Right atrium auricular region (tissue), 2 donors: ENCODE measurements at regions not wholly inside any gene's neighbourhood (a gene's known extent, or its start where the extent isn't known, plus 50 kb on each side); places are given as distances from the start of the nearest gene placed in this dataset.

Experiments used
- DNase-seq: peaks from one replicate; pipeline ENCODE4 v3.0.0-alpha.2; 2019; ENCODE audit warnings: low spot score
- H3K27ac ChIP-seq, 2 donors: fragments of 200-600 bp; sonication (generic); 1 replicate in 1 of 2; 2 replicates in 1 of 2; pipeline ENCODE4 v1.5.1; 2016 to 2019
- H3K27me3 ChIP-seq, 2 donors: fragments of 200-600 bp; sonication (generic); one replicate each; pipeline versions ENCODE4 v1.5.1 to v1.6.0; 2017 to 2019
- H3K36me3 ChIP-seq: fragments of 200-600 bp; sonication (generic); one replicate; pipeline ENCODE4 v1.5.1; 2016
- H3K4me1 ChIP-seq, 2 donors: fragments of 200-600 bp; sonication (generic); one replicate each; pipeline versions ENCODE4 v1.5.1 to v1.6.0; 2017 to 2019
- H3K4me3 ChIP-seq, 2 donors: fragments of 200-600 bp; sonication (generic); 1 replicate in 1 of 2; 2 replicates in 1 of 2; pipeline ENCODE4 v1.5.1; 2017 to 2019; ENCODE audit warnings: mild to moderate bottlenecking in 1 of 2, moderate library complexity in 1 of 2
- H3K9me3 ChIP-seq, 2 donors: fragments of 200-600 bp; sonication (generic); one replicate each; pipeline ENCODE4 v1.5.1; 2019
- TF ChIP-seq, protein P1 (sequence below), 2 donors: fragments of 200-600 bp; sonication (generic); IDR thresholded peaks; one replicate each; pipeline ENCODE4 v1.5.1; 2019; ENCODE audit warnings: antibody characterized with exemption in 2 of 2

DNA sequence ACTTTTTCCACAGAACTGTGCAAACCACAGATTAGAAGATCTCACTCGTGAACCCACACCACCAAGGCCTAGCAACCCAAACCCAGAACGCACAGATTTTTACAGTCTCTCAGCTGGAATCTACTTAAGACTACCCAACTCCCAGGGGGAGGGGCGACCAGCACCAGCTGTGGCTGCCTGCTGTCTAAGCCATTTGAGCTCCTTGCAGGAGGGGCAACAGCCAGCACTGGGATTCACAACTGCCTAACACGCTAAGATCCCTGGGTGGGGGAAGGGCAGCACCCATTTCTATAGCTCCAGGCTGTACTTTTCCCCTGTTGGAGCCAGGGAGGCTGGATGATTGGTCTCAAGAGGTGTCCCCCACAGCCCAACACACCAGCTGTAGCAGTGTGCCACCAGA lies 368.8 kb downstream of the SUCLA2 start:
- Histone ChIP-seq H3K9me3 (peaks cover 0 to 8% of the 10 kb centered on the region in 2 donors), H3K36me3 (no peaks in the 10 kb centered on the region), H3K27ac (no peak overlapping the region), H3K4me1 (no peaks in the 10 kb centered on the region), H3K4me3 (no peak overlapping the region), H3K27me3 (no peaks in the 10 kb centered on the region)
- TF ChIP-seq, protein P1, sequence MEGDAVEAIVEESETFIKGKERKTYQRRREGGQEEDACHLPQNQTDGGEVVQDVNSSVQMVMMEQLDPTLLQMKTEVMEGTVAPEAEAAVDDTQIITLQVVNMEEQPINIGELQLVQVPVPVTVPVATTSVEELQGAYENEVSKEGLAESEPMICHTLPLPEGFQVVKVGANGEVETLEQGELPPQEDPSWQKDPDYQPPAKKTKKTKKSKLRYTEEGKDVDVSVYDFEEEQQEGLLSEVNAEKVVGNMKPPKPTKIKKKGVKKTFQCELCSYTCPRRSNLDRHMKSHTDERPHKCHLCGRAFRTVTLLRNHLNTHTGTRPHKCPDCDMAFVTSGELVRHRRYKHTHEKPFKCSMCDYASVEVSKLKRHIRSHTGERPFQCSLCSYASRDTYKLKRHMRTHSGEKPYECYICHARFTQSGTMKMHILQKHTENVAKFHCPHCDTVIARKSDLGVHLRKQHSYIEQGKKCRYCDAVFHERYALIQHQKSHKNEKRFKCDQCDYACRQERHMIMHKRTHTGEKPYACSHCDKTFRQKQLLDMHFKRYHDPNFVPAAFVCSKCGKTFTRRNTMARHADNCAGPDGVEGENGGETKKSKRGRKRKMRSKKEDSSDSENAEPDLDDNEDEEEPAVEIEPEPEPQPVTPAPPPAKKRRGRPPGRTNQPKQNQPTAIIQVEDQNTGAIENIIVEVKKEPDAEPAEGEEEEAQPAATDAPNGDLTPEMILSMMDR (IDR thresholded peaks at IDR 0.05) = no peak
- no peak for DNase-seq

GRCh38 chr13:47628666-47629065 lies 372.4 kb downstream of the SUCLA2 start:
- Histone ChIP-seq H3K9me3 (no peaks in the 10 kb centered on the region), H3K27ac (no peak overlapping the region), H3K4me3 (no peak overlapping the region), H3K27me3 (peaks cover 0 to 5% of the 10 kb centered on the region in 2 donors), H3K36me3 (no peaks in the 10 kb centered on the region), H3K4me1 (no peaks in the 10 kb centered on the region)
- TF ChIP-seq, protein P1 (IDR thresholded peaks at IDR 0.05) = no peak
- DNase-seq = no peak

DNA sequence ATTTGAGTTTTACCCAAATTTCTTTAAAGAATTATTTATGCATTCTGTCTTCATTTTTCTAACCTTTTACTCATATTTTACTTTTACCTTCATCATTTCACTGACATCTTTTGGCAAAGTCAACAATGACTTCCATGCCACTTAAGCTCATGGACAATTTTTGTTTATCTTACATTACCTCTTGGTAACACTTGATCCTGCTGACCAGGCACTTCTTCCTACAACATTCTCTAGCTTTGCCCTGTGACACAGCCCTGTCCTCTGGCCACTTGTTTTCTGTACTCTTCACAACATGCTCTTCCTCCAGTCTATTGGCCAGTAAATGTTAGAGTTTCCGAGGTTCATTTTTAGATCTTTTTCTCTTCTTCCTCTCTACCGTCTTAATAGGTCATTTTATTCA lies 377.2 kb downstream of the SUCLA2 start:
- TF ChIP-seq, protein P1 (IDR thresholded peaks at IDR 0.05) = no peak
- H3K4me1 ChIP-seq = no peaks in the 10 kb centered on the region
- no peaks in the 10 kb centered on the region for H3K9me3 ChIP-seq
- no peak overlapping the region for H3K27ac ChIP-seq
- DNase-seq = no peak
- H3K27me3 ChIP-seq = peaks cover 0 to 5% of the 10 kb centered on the region in 2 donors
- no peak overlapping the region for H3K4me3 ChIP-seq
- no peaks in the 10 kb centered on the region for H3K36me3 ChIP-seq

- no peaks in the 10 kb centered on the region for H3K4me1 ChIP-seq
- DNase-seq = no peak
- H3K27ac ChIP-seq = no peak overlapping the region
- TF ChIP-seq, protein P1 (IDR thresholded peaks at IDR 0.05) = no peak
- no peak overlapping the region for H3K4me3 ChIP-seq
- H3K36me3 ChIP-seq = no peaks in the 10 kb centered on the region
- H3K27me3 ChIP-seq = peaks cover 0 to 5% of the 10 kb centered on the region in 2 donors
- H3K9me3 ChIP-seq = no peaks in the 10 kb centered on the region
These were observed 379.1 kb downstream of the SUCLA2 start for GRCh38 chr13:47621931-47622330.

DNA sequence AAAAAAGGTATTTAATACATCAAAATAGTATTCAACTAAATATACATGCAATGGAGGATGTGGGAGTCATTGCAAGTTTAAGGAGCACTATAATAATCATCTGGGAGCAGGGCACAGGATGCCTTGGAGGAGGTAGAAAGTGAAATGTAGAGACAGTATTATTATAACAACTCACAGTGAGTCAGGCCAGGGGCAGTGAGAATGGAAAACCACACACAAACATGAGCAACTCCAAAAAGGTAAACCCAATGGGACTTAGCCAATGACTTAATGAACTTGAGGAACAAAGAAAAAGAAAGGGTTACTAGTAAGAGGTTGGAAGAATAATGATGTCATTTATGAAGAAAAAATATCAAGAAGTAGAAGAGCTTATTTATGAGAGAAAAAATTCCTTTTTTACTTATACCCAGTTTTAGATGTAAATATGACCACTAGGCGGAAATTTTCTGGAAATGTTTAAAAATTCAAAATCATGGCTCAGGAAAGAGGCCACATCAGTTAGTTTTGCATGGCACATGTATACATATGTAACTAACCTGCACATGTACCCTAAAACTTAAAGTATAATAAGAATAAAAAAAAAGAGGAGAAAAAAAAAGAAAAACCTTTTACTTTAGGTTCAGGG lies 389.3 kb downstream of the SUCLA2 start:
- no peak for DNase-seq
- TF ChIP-seq, protein P1 (IDR thresholded peaks at IDR 0.05) = no peak
- Histone ChIP-seq H3K4me1 (no peaks in the 10 kb centered on the region), H3K9me3 (no peaks in the 10 kb centered on the region), H3K27ac (no peak overlapping the region), H3K4me3 (no peak overlapping the region), H3K36me3 (no peaks in the 10 kb centered on the region), H3K27me3 (no peaks in the 10 kb centered on the region)

DNA sequence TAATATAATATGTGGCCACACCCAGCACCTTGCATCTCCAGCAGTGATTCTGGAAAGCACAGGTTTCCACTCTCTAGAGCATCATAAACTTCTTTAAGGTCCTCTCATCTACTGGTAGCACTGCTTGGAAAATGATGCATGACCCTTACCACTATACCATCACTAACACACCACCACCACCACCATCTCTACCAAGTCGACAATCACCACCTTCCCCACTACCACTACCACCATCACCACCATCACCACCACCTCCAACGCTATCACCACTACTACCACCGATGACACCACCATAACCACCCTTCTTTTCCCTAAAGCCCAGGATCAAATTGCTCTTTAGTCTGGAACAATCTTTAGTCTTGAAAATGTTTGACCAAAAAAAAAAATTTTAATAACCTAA lies 390.4 kb downstream of the SUCLA2 start:
- Histone ChIP-seq H3K9me3 (no peaks in the 10 kb centered on the region), H3K4me3 (no peak overlapping the region), H3K27me3 (no peaks in the 10 kb centered on the region), H3K36me3 (no peaks in the 10 kb centered on the region), H3K4me1 (no peaks in the 10 kb centered on the region), H3K27ac (no peak overlapping the region)
- DNase-seq = no peak
- TF ChIP-seq, protein P1 (IDR thresholded peaks at IDR 0.05) = no peak
